Fibroblast of lung (primary cell): ENCODE measurements at regions not wholly inside any gene's neighbourhood (a gene's known extent, or its start where the extent isn't known, plus 50 kb on each side); places are given as distances from the start of the nearest gene placed in this dataset.

Experiments used
- DNase-seq, 2 donors: peaks; one replicate each; pipeline versions ENCODE4 v3.0.0 to v3.0.0-alpha.2; 2010; ENCODE audit warnings: low read depth in 2 of 2
- H2AFZ ChIP-seq: 2 replicates; pipeline ENCODE4 v1.5.1; 2012; ENCODE audit warnings: low read length, control low read depth, inconsistent platforms
- H3K27ac ChIP-seq: 2 replicates; pipeline ENCODE4 v1.5.1; 2011; ENCODE audit warnings: low read length, control low read depth; ENCODE audit not compliant: insufficient read depth
- H3K27me3 ChIP-seq: 2 replicates; pipeline ENCODE4 v1.5.1; 2011; ENCODE audit warnings: mild to moderate bottlenecking, low read length; ENCODE audit not compliant: control insufficient read depth, insufficient read depth
- H3K36me3 ChIP-seq: 2 replicates; pipeline ENCODE4 v1.5.1; 2011; ENCODE audit warnings: low read length; ENCODE audit not compliant: control insufficient read depth, insufficient read depth
- H3K4me1 ChIP-seq: 2 replicates; pipeline ENCODE4 v1.5.1; 2011; ENCODE audit warnings: low read length; ENCODE audit not compliant: control insufficient read depth, insufficient read depth; ENCODE audit errors: extremely low read depth
- H3K4me2 ChIP-seq: 2 replicates; pipeline ENCODE4 v1.5.1; 2011; ENCODE audit warnings: low read length, control low read depth; ENCODE audit not compliant: insufficient read depth; ENCODE audit errors: extremely low read depth
- H3K4me3 ChIP-seq, 4 experiments: fragments of 200-600 bp in 1 of 4; sonication (generic) in 1 of 4; replicated peaks in 1 of 4; 2 replicates each; pipeline ENCODE4 v1.5.1; 2011 to 2016; ENCODE audit warnings: low read length in 4 of 4, low read depth in 3 of 4, mild to moderate bottlenecking in 3 of 4, control low read depth in 2 of 4, inconsistent platforms in 1 of 4, mixed read lengths in 1 of 4; ENCODE audit not compliant: insufficient read depth in 1 of 4; ENCODE audit errors: control extremely low read depth in 1 of 4
- H3K79me2 ChIP-seq: 2 replicates; pipeline ENCODE4 v1.5.1; 2012; ENCODE audit warnings: mild to moderate bottlenecking, low read length, inconsistent platforms; ENCODE audit not compliant: control insufficient read depth, insufficient read depth
- H3K9ac ChIP-seq: 2 replicates; pipeline ENCODE4 v1.5.1; 2011; ENCODE audit warnings: mild to moderate bottlenecking, low read length, control low read depth; ENCODE audit not compliant: insufficient read depth
- H3K9me3 ChIP-seq: 2 replicates; pipeline ENCODE4 v1.5.1; 2012; ENCODE audit warnings: low read depth, low read length; ENCODE audit not compliant: control insufficient read depth, insufficient read depth
- H4K20me1 ChIP-seq: 2 replicates; pipeline ENCODE4 v1.5.1; 2011; ENCODE audit warnings: low read length; ENCODE audit not compliant: control insufficient read depth, insufficient read depth; ENCODE audit errors: extremely low read depth
- EZH2 ChIP-seq: IDR thresholded peaks from 2 replicates; pipeline ENCODE4 v1.5.1; 2012; ENCODE audit warnings: low read length, control low read depth, mild to moderate bottlenecking; ENCODE audit errors: missing control alignments
- TF ChIP-seq, protein P1 (sequence below), 2 donors: IDR thresholded peaks in 1 of 2; conservative IDR thresholded peaks in 1 of 2; 1 replicate in 1 of 2; 2 replicates in 1 of 2; pipeline ENCODE4 v1.5.1; 2011 to 2012; ENCODE audit warnings: low read length in 2 of 2, control low read depth in 1 of 2, inconsistent platforms in 1 of 2, low read depth in 1 of 2, mild to moderate bottlenecking in 1 of 2

DNA sequence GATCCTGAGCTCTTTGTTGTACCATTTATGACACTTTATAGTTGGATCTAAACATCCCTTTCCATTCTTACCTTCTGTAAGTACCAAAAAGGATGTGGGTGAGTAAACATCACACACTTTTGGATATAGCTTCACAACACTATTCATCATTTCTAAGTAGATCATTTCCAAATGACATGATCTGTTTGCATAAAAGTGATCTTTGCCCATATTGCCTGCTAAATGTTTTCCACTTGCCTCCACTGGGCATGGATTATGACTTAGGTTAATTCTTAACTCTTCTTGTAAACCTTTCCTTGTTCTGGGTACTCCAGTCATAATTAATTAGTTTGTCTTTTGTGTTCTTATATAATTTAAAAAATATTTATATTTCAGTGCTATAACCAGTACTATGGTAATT lies 244.9 kb upstream of the AGA start:
- H3K4me2 ChIP-seq: no peak overlapping the region
- no peak overlapping the region for H3K9ac ChIP-seq
- DNase-seq: no peak
- no peaks in the 10 kb centered on the region for H3K36me3 ChIP-seq
- H3K79me2 ChIP-seq: no peaks in the 10 kb centered on the region
- H3K4me1 ChIP-seq: no peaks in the 10 kb centered on the region
- TF ChIP-seq, protein P1, sequence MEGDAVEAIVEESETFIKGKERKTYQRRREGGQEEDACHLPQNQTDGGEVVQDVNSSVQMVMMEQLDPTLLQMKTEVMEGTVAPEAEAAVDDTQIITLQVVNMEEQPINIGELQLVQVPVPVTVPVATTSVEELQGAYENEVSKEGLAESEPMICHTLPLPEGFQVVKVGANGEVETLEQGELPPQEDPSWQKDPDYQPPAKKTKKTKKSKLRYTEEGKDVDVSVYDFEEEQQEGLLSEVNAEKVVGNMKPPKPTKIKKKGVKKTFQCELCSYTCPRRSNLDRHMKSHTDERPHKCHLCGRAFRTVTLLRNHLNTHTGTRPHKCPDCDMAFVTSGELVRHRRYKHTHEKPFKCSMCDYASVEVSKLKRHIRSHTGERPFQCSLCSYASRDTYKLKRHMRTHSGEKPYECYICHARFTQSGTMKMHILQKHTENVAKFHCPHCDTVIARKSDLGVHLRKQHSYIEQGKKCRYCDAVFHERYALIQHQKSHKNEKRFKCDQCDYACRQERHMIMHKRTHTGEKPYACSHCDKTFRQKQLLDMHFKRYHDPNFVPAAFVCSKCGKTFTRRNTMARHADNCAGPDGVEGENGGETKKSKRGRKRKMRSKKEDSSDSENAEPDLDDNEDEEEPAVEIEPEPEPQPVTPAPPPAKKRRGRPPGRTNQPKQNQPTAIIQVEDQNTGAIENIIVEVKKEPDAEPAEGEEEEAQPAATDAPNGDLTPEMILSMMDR (conservative IDR thresholded peaks at IDR 0.05 in 1 of 2, IDR thresholded peaks at IDR 0.05 in 1 of 2; ENCODE audit: low read depth in 1 of 2, low read length in 2 of 2): no peak
- TF ChIP-seq EZH2: no peak
- H3K9me3 ChIP-seq: no peaks in the 10 kb centered on the region
- no peak overlapping the region for H3K27ac ChIP-seq
- H3K4me3 ChIP-seq: no peak overlapping the region
- H3K27me3 ChIP-seq: no peaks in the 10 kb centered on the region
- no peak overlapping the region for H2AFZ ChIP-seq
- no peaks in the 10 kb centered on the region for H4K20me1 ChIP-seq

DNA sequence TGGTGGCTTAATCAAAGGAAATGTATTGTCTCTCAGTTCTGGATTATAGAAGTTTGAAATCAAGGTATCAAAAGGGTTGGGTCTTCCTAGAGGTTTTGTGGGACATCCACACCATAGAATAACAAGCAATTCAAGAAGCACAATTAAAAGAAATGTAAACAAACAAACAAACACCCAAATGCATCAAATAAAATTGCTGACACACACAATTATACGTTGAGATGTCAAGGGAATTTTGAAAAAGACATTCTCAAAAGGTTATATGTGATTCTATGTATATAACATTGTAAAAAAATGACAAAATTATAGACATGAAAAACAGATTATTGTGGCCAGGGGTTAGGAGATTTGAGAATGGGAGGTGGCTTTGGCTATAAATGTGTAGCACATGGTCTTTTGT lies 250.7 kb upstream of the AGA start:
- Histone ChIP-seq H3K27me3 (no peaks in the 10 kb centered on the region), H3K4me2 (no peak overlapping the region), H3K36me3 (no peaks in the 10 kb centered on the region), H3K79me2 (no peaks in the 10 kb centered on the region), H3K9ac (no peak overlapping the region), H3K27ac (no peak overlapping the region), H3K4me3 (no peak overlapping the region), H4K20me1 (no peaks in the 10 kb centered on the region), H3K9me3 (no peaks in the 10 kb centered on the region), H3K4me1 (no peaks in the 10 kb centered on the region), H2AFZ (no peak overlapping the region)
- no peak for DNase-seq
- TF ChIP-seq, protein P1 (conservative IDR thresholded peaks at IDR 0.05 in 1 of 2, IDR thresholded peaks at IDR 0.05 in 1 of 2; ENCODE audit: low read depth in 1 of 2, low read length in 2 of 2): no peak
- no peak for TF ChIP-seq EZH2

DNA sequence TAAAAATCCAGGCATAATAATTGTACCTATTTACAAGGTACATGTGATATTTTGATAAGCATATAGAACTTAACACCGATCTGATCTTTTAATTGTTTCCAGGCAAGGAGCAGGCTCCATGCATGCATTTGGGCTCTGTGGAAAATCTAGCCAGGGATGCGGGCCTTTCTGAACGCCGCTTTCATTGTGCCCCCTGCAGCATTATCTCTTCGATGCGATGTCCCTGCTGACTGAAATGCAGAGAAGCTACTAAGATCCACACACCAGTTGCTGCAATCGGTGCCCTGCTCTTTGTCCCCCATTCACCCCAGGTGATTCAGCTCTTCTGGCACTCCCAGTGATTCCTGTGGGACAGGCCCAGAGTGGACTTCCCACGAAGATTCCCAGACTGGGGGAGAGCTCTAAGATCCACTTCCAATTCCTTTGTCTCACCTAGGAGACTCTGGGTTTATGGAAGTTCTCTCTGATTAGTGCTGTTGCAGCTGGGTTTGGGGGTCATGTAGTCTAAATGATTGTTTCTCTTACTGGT lies 254.3 kb upstream of the AGA start:
- no peak overlapping the region for H3K9ac ChIP-seq
- no peaks in the 10 kb centered on the region for H3K4me1 ChIP-seq
- no peaks in the 10 kb centered on the region for H3K9me3 ChIP-seq
- H2AFZ ChIP-seq: no peak overlapping the region
- TF ChIP-seq, protein P1 (conservative IDR thresholded peaks at IDR 0.05 in 1 of 2, IDR thresholded peaks at IDR 0.05 in 1 of 2; ENCODE audit: low read depth in 1 of 2, low read length in 2 of 2): no peak
- TF ChIP-seq EZH2: no peak
- no peak overlapping the region for H3K4me3 ChIP-seq
- peak in 1 of 2 donors; percentile 5 for DNase-seq
- no peaks in the 10 kb centered on the region for H3K36me3 ChIP-seq
- H3K4me2 ChIP-seq: no peak overlapping the region
- no peak overlapping the region for H3K27ac ChIP-seq
- no peaks in the 10 kb centered on the region for H3K79me2 ChIP-seq
- H3K27me3 ChIP-seq: no peaks in the 10 kb centered on the region
- H4K20me1 ChIP-seq: no peaks in the 10 kb centered on the region
